Lung microvascular endothelial cell (primary cell): ENCODE measurements at regions not wholly inside any gene's neighbourhood (a gene's known extent, or its start where the extent isn't known, plus 50 kb on each side); places are given as distances from the start of the nearest gene placed in this dataset.
"Not testable (repeated sequence)": the region's sequence is repeated elsewhere in the genome, so short reads cannot be mapped to it uniquely, and the experiment has no call there.

ENCODE experiments used
- DNase-seq, 2 donors: peaks; one replicate each; pipeline versions ENCODE4 v3.0.0 to v3.0.0-alpha.2; 2010; ENCODE audit warnings: low read depth in 2 of 2

- no peak for DNase-seq
Observed at GRCh38 chr11:86167499-86168164, 76.9 kb upstream of the EED start.

GRCh38 chr11:86166287-86166686 lies 78.3 kb upstream of the EED start:
- not testable (repeated sequence) for DNase-seq

GRCh38 chr11:86164106-86164505 lies 80.4 kb upstream of the EED start:
- no peak for DNase-seq

GRCh38 chr11:86163221-86163876 lies 81.2 kb upstream of the EED start:
- DNase-seq, result not testable (repeated sequence)

GRCh38 chr11:86162239-86162638 lies 82.3 kb upstream of the EED start:
- peak in 1 of 2 donors; percentile 75 for DNase-seq

GRCh38 chr11:86161837-86162236 lies 82.7 kb upstream of the EED start:
- DNase-seq, result no peak

- DNase-seq, result no peak
Observed at GRCh38 chr11:86161336-86161735, 83.2 kb upstream of the EED start.

GRCh38 chr11:86160541-86161149 lies 83.9 kb upstream of the EED start:
- DNase-seq, result peak in 1 of 2 donors; percentile 37

- DNase-seq, result peak in 1 of 2 donors; percentile 56
Observed at GRCh38 chr11:86159581-86159891, 85.0 kb upstream of the EED start.

- DNase-seq, result no peak
Observed at GRCh38 chr11:86158704-86159580, 85.6 kb upstream of the EED start.

- no peak for DNase-seq
Observed at GRCh38 chr11:86157797-86158378, 86.7 kb upstream of the EED start.

- no peak for DNase-seq
Observed at GRCh38 chr11:86156397-86156955, 87.6 kb upstream of the PICALM start.

- no peak for DNase-seq
Observed at GRCh38 chr11:86155200-86155844, 86.4 kb upstream of the PICALM start.

- DNase-seq, result no peak
Observed at GRCh38 chr11:86153439-86153838, 84.6 kb upstream of the PICALM start.

GRCh38 chr11:86152901-86153300 lies 84.0 kb upstream of the PICALM start:
- no peak for DNase-seq

- DNase-seq, result peak in 1 of 2 donors; percentile 53
Observed at GRCh38 chr11:86152006-86152862, 83.3 kb upstream of the PICALM start.

GRCh38 chr11:86151174-86152005 lies 82.5 kb upstream of the PICALM start:
- DNase-seq, result peak in 1 of 2 donors; percentile 24

- DNase-seq, result no peak
Observed at GRCh38 chr11:86150847-86151173, 81.9 kb upstream of the PICALM start.

- DNase-seq, result no peak
Observed at GRCh38 chr11:86149792-86150191, 80.9 kb upstream of the PICALM start.
